HEK293 (cell line): ENCODE measurements at regions not wholly inside any gene's neighbourhood (a gene's known extent, or its start where the extent isn't known, plus 50 kb on each side); places are given as distances from the start of the nearest gene placed in this dataset.

Experiments
- KLF16 ChIP-seq: fragments of 450-650 bp; formaldehyde crosslinking; IDR thresholded peaks from 2 replicates; pipeline ENCODE4 v1.5.1; 2017; ENCODE audit warnings: missing biosample characterization, missing genetic modification characterization
- ZNF23 ChIP-seq: fragments of 450-650 bp; formaldehyde crosslinking; IDR thresholded peaks from 2 replicates; pipeline ENCODE4 v1.5.1; 2016; ENCODE audit warnings: missing biosample characterization, missing genetic modification characterization, borderline replicate concordance
- ZNF24 ChIP-seq: fragments of 450-650 bp; formaldehyde crosslinking; IDR thresholded peaks from 2 replicates; pipeline ENCODE4 v1.5.1; 2016; ENCODE audit warnings: missing biosample characterization, missing genetic modification characterization
- ZNF394 ChIP-seq: fragments of 450-650 bp; formaldehyde crosslinking; IDR thresholded peaks from 2 replicates; pipeline ENCODE4 v1.5.1; 2016; ENCODE audit warnings: missing biosample characterization, missing genetic modification characterization, mild to moderate bottlenecking, moderate library complexity, borderline replicate concordance
- TF ChIP-seq, protein P1 (sequence below): fragments of 450-650 bp; formaldehyde crosslinking; IDR thresholded peaks from 2 replicates; pipeline ENCODE4 v1.5.1; 2016; ENCODE audit warnings: missing biosample characterization, missing genetic modification characterization

DNA sequence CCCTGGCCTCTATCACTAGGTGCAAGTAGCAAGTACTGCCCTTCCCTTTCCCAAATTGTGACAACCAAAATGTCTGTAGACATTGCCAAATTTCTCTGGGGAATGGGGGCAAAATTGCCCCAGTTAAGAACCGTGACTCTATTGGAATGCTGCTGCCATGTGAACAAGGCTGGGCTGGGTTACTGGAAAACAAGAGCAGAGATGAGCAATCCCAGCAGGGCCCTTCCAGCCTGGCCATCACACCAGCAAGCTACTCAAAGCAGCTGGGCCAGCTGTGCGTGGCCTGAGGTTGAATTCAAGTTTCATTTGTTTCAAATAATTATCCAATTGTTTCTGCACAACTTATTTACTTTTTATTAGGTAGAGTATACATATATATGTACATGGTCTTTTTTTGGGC lies 103.4 kb upstream of the PKP2 start:
- TF ChIP-seq KLF16 (tag by site-specific recombination) = no peak
- TF ChIP-seq, protein P1, sequence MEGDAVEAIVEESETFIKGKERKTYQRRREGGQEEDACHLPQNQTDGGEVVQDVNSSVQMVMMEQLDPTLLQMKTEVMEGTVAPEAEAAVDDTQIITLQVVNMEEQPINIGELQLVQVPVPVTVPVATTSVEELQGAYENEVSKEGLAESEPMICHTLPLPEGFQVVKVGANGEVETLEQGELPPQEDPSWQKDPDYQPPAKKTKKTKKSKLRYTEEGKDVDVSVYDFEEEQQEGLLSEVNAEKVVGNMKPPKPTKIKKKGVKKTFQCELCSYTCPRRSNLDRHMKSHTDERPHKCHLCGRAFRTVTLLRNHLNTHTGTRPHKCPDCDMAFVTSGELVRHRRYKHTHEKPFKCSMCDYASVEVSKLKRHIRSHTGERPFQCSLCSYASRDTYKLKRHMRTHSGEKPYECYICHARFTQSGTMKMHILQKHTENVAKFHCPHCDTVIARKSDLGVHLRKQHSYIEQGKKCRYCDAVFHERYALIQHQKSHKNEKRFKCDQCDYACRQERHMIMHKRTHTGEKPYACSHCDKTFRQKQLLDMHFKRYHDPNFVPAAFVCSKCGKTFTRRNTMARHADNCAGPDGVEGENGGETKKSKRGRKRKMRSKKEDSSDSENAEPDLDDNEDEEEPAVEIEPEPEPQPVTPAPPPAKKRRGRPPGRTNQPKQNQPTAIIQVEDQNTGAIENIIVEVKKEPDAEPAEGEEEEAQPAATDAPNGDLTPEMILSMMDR = no peak
- TF ChIP-seq ZNF24 (tag by site-specific recombination) = no peak
- no peak for TF ChIP-seq ZNF394 (tag by site-specific recombination)
- TF ChIP-seq ZNF23 (tag by site-specific recombination) = no peak
